ENCODE measurements at regions not wholly inside any gene's neighbourhood (a gene's known extent, or its start where the extent isn't known, plus 50 kb on each side); places are given as distances from the start of the nearest gene placed in this dataset.

- TF ChIP-seq CTCF (IDR thresholded peaks at IDR 0.05) (no peak), POLR2A (IDR thresholded peaks at IDR 0.05) (no peak)
Measured at GRCh38 chr5:168198359-168198758, 93.1 kb upstream of the WWC1 start.
